ENCODE measurements at regions not wholly inside any gene's neighbourhood (a gene's known extent, or its start where the extent isn't known, plus 50 kb on each side); places are given as distances from the start of the nearest gene placed in this dataset.
A peak's percentile ranks its signal among the peaks of the same experiment; 100 is the strongest.

- TF ChIP-seq BRF2 (IDR thresholded peaks at IDR 0.05; ENCODE audit: borderline replicate concordance, insufficient read depth, insufficient read length) (no peak), BACH1 (tag; IDR thresholded peaks at IDR 0.05) (peak; percentile 80), MTA2 (IDR thresholded peaks at IDR 0.05; ENCODE audit: low read depth) (peak; percentile 54), SAFB2 (IDR thresholded peaks at IDR 0.05; ENCODE audit: borderline replicate concordance, low read depth, low read length, severe bottlenecking) (no peak), ZNF134 (CRISPR knock-in tag; conservative IDR thresholded peaks at IDR 0.05) (no peak), L3MBTL2 (IDR thresholded peaks at IDR 0.05) (peak; percentile 24; the same call in 1 of the 2 replicates), ZBTB7A (IDR thresholded peaks at IDR 0.05; ENCODE audit: borderline replicate concordance, control insufficient read depth, low read depth, low read length) (no peak), RBBP5 (IDR thresholded peaks at IDR 0.05; ENCODE audit: borderline replicate concordance, insufficient read depth, low read length, poor library complexity, severe bottlenecking) (no peak), DMBX1 (CRISPR knock-in tag; IDR thresholded peaks at IDR 0.05; ENCODE audit: borderline replicate concordance) (no peak; the same call in 1 of the 2 replicates), ZNF75A (CRISPR knock-in tag; IDR thresholded peaks at IDR 0.05) (no peak), TAF7 (tag; IDR thresholded peaks at IDR 0.05) (no peak), MBD1 (CRISPR knock-in tag; IDR thresholded peaks at IDR 0.05) (no peak), AFF4 (CRISPR knock-in tag; IDR thresholded peaks at IDR 0.05) (no peak), CREB1 (IDR thresholded peaks at IDR 0.05) (no peak), CREB1 (CRISPR knock-in tag; IDR thresholded peaks at IDR 0.05) (no peak), RUNX1 (IDR thresholded peaks at IDR 0.05; ENCODE audit: low read depth) (no peak), ARID3B (CRISPR knock-in tag; IDR thresholded peaks at IDR 0.05; ENCODE audit: borderline replicate concordance) (no peak), POLR2AphosphoS2 (IDR thresholded peaks at IDR 0.05; ENCODE audit: low read length) (no peak), BCOR (IDR thresholded peaks at IDR 0.05) (peak; percentile 26; the same call in 1 of the 2 replicates), ZNF184 (CRISPR knock-in tag; IDR thresholded peaks at IDR 0.05) (no peak)
These were observed 187.5 kb upstream of the ECI2 start (continued) for GRCh38 chr6:4322846-4323309.

Data from K562 (cell line).